K562 (cell line): ENCODE measurements at regions not wholly inside any gene's neighbourhood (a gene's known extent, or its start where the extent isn't known, plus 50 kb on each side); places are given as distances from the start of the nearest gene placed in this dataset.

Experiments
- ATAC-seq: fragments of 200-7000 bp; cut with Tn5 transposase; 3 replicates; pipeline ENCODE4 v1.9.1; 2020; ENCODE audit warnings: moderate library complexity
- BruUV-seq: library from RNA; stranded (reverse); fragments of 400-500 nt; replicated peaks from 2 replicates; lab custom pipeline; 2021; lab: Mats Ljungman, UMichigan
- CTCF ChIA-PET: fragments of 300-600 bp; formaldehyde crosslinking; extraction: SDS; loops from one replicate; lab custom pipeline; 2021; ENCODE audit warnings: low intra/inter-chr PET ratio; lab: Yijun Ruan, JAX
- POLR2A ChIA-PET: fragments of 300-600, 350-650 bp; sonication (Branson Sonifier 250); formaldehyde crosslinking; extraction: SDS; loops from one replicate; lab custom pipeline; 2021; ENCODE audit warnings: antibody characterized with exemption, inconsistent platforms; lab: Yijun Ruan, JAX
- DNase-seq, 4 experiments: peaks; one replicate each; pipeline versions ENCODE4 v3.0.0 to v3.0.0-alpha.2; 2011 to 2018; ENCODE audit warnings: low spot score in 3 of 4, mixed read lengths in 3 of 4; ENCODE audit errors: extremely low read depth in 1 of 4
- FAIRE-seq: peaks from 2 replicates; lab custom pipeline; 2011; peaks lifted over from hg19 to GRCh38; lab: Jason Lieb, UNC
- H2AFZ ChIP-seq: 2 replicates; pipeline ENCODE4 v1.6.0; 2011; ENCODE audit warnings: low read depth, low read length, control low read depth, inconsistent platforms
- H3K27ac ChIP-seq: fragments of 200-600 bp; 3 replicates; pipeline ENCODE4 v1.8.0; 2011; ENCODE audit warnings: low read depth, mild to moderate bottlenecking, control low read depth, inconsistent platforms, low read length, moderate library complexity, mixed read lengths; ENCODE audit errors: extremely low read depth
- H3K27me3 ChIP-seq, 2 experiments: fragments of 300-600 bp in 1 of 2; 2 replicates in 1 of 2; 3 replicates in 1 of 2; pipeline versions ENCODE4 v1.6.0 to v1.8.0; 2011; ENCODE audit warnings: inconsistent platforms in 2 of 2, low read length in 2 of 2, mild to moderate bottlenecking in 1 of 2, mixed read lengths in 1 of 2, moderate library complexity in 1 of 2; ENCODE audit not compliant: control insufficient read depth in 2 of 2, insufficient read depth in 2 of 2
- H3K36me3 ChIP-seq: fragments of 300-600 bp; 3 replicates; pipeline ENCODE4 v1.8.0; 2011; ENCODE audit warnings: mild to moderate bottlenecking, low read length, inconsistent platforms; ENCODE audit not compliant: control insufficient read depth, insufficient read depth
- H3K4me1 ChIP-seq, 2 experiments: fragments of 200-600 bp in 1 of 2; replicated peaks in 1 of 2; 2 replicates in 1 of 2; 3 replicates in 1 of 2; pipeline versions ENCODE4 v1.5.1 to v1.8.0; 2011; ENCODE audit warnings: inconsistent platforms in 2 of 2, low read length in 2 of 2, mild to moderate bottlenecking in 1 of 2, mixed read lengths in 1 of 2, moderate library complexity in 1 of 2; ENCODE audit not compliant: control insufficient read depth in 2 of 2, insufficient read depth in 2 of 2
- H3K4me2 ChIP-seq: 2 replicates; pipeline ENCODE4 v1.6.1; 2011; ENCODE audit warnings: low read length, control low read depth, inconsistent platforms, mixed read lengths; ENCODE audit not compliant: insufficient read depth
- H3K4me3 ChIP-seq: fragments of 200-600 bp; sonication (generic), shearing (Covaris generic); 2 replicates; pipeline ENCODE4 v1.5.1; 2016; ENCODE audit warnings: control low read depth, inconsistent platforms
- H3K79me2 ChIP-seq: fragments of 200-600 bp; 3 replicates; pipeline ENCODE4 v1.8.0; 2011; ENCODE audit warnings: low read length, inconsistent platforms; ENCODE audit not compliant: control insufficient read depth, insufficient read depth
- H3K9ac ChIP-seq, 2 experiments: 2 replicates each; pipeline versions ENCODE4 v1.6.0 to v1.6.1; 2011; ENCODE audit warnings: low read depth in 2 of 2, low read length in 2 of 2, control low read depth in 1 of 2, inconsistent platforms in 1 of 2, mild to moderate bottlenecking in 1 of 2, mixed read lengths in 1 of 2; ENCODE audit not compliant: insufficient read depth in 1 of 2
- H3K9me1 ChIP-seq: one replicate; pipeline ENCODE4 v1.6.0; 2011; ENCODE audit warnings: inconsistent platforms, mild to moderate bottlenecking, low read length, moderate library complexity; ENCODE audit not compliant: control insufficient read depth, insufficient read depth
- H3K9me3 ChIP-seq: replicated peaks from 2 replicates; pipeline ENCODE4 v1.5.1; 2011; ENCODE audit warnings: low read depth, low read length, inconsistent platforms; ENCODE audit not compliant: control insufficient read depth, insufficient read depth
- H4K20me1 ChIP-seq: replicated peaks from 2 replicates; pipeline ENCODE4 v1.6.1; 2011; ENCODE audit warnings: low read length, inconsistent platforms, mixed read lengths; ENCODE audit not compliant: control insufficient read depth, insufficient read depth
- TRIM25 ChIP-seq: fragments of 450-650 bp; IDR thresholded peaks from 2 replicates; pipeline ENCODE4 v1.7.0; 2016; ENCODE audit warnings: borderline replicate concordance
- XRCC4 ChIP-seq: IDR thresholded peaks from one replicate; pipeline ENCODE4 v1.6.1; 2011; ENCODE audit not compliant: insufficient read depth, insufficient read length; ENCODE audit errors: extremely low read depth
- ZNF668 ChIP-seq: fragments of 250-450 bp; sonication (Bioruptor Pico); IDR thresholded peaks from 2 replicates; pipeline ENCODE4 v1.8.0; 2022; ENCODE audit warnings: mild to moderate bottlenecking, inconsistent platforms
- WGBS: fragments of 100-300 bp; shearing (Covaris generic); methylation state at CpG from one replicate; pipeline ENCODE4 v1.1.6; 2016; ENCODE audit warnings: low coverage, mixed read lengths; ENCODE audit not compliant: insufficient coverage; ENCODE audit errors: missing lambda C conversion rate; 5-methylcytosine and 5-hydroxymethylcytosine counted together
- in situ Hi-C: fragments of 300-500 bp; cut with MboI; formaldehyde crosslinking; loops from 4 replicates; pipeline ENCODE4 v1.15.0; 2018; ENCODE audit warnings: inconsistent platforms, mixed read lengths
- intact Hi-C: fragments of 100-400 bp; cut with micrococcal nuclease; formaldehyde crosslinking; loops from 2 replicates; pipeline ENCODE4 v1.14.2; 2022
- TF ChIP-seq, protein P1 (sequence below): IDR thresholded peaks from 3 replicates; pipeline ENCODE4 v1.6.1; 2011; ENCODE audit warnings: borderline replicate concordance, mild to moderate bottlenecking, moderate library complexity; ENCODE audit not compliant: insufficient read length; ENCODE audit errors: extremely low read depth
- TF ChIP-seq, protein P2 (sequence below), 2 experiments: fragments of 150-350 bp in 1 of 2; IDR thresholded peaks; 2 replicates each; pipeline ENCODE4 v1.6.1; 2012 to 2016; ENCODE audit warnings: low read depth in 2 of 2, low read length in 2 of 2, mild to moderate bottlenecking in 1 of 2, moderate library complexity in 1 of 2

- CTCF ChIA-PET, result no interaction called here
- no peak for FAIRE-seq
Measured at GRCh38 chr13:70945506-70945905, 837.3 kb upstream of the KLHL1 start.

More at GRCh38 chr13:70945506-70945905, 837.3 kb upstream of the KLHL1 start:
- no peak overlapping the region for H3K9ac ChIP-seq
- no peaks in the 10 kb centered on the region for H3K9me3 ChIP-seq
- intact Hi-C loops (no loop called here), in situ Hi-C loops (no loop called here)
- ATAC-seq (no peak), DNase-seq (no peak)
- H2AFZ ChIP-seq, result no peak overlapping the region
- H3K4me1 ChIP-seq, result no peaks in the 10 kb centered on the region
- WGBS, result 6% methylated on average over 2 of the region's 2 CpGs
- H3K9me1 ChIP-seq, result no peaks in the 10 kb centered on the region
- no peaks in the 10 kb centered on the region for H3K27me3 ChIP-seq
- TF ChIP-seq, protein P1, sequence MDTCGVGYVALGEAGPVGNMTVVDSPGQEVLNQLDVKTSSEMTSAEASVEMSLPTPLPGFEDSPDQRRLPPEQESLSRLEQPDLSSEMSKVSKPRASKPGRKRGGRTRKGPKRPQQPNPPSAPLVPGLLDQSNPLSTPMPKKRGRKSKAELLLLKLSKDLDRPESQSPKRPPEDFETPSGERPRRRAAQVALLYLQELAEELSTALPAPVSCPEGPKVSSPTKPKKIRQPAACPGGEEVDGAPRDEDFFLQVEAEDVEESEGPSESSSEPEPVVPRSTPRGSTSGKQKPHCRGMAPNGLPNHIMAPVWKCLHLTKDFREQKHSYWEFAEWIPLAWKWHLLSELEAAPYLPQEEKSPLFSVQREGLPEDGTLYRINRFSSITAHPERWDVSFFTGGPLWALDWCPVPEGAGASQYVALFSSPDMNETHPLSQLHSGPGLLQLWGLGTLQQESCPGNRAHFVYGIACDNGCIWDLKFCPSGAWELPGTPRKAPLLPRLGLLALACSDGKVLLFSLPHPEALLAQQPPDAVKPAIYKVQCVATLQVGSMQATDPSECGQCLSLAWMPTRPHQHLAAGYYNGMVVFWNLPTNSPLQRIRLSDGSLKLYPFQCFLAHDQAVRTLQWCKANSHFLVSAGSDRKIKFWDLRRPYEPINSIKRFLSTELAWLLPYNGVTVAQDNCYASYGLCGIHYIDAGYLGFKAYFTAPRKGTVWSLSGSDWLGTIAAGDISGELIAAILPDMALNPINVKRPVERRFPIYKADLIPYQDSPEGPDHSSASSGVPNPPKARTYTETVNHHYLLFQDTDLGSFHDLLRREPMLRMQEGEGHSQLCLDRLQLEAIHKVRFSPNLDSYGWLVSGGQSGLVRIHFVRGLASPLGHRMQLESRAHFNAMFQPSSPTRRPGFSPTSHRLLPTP, result no peak
- no peak for TF ChIP-seq XRCC4
- TF ChIP-seq ZNF668 (CRISPR knock-in tag), result no peak
- TF ChIP-seq TRIM25, result no peak
- TF ChIP-seq, protein P2, sequence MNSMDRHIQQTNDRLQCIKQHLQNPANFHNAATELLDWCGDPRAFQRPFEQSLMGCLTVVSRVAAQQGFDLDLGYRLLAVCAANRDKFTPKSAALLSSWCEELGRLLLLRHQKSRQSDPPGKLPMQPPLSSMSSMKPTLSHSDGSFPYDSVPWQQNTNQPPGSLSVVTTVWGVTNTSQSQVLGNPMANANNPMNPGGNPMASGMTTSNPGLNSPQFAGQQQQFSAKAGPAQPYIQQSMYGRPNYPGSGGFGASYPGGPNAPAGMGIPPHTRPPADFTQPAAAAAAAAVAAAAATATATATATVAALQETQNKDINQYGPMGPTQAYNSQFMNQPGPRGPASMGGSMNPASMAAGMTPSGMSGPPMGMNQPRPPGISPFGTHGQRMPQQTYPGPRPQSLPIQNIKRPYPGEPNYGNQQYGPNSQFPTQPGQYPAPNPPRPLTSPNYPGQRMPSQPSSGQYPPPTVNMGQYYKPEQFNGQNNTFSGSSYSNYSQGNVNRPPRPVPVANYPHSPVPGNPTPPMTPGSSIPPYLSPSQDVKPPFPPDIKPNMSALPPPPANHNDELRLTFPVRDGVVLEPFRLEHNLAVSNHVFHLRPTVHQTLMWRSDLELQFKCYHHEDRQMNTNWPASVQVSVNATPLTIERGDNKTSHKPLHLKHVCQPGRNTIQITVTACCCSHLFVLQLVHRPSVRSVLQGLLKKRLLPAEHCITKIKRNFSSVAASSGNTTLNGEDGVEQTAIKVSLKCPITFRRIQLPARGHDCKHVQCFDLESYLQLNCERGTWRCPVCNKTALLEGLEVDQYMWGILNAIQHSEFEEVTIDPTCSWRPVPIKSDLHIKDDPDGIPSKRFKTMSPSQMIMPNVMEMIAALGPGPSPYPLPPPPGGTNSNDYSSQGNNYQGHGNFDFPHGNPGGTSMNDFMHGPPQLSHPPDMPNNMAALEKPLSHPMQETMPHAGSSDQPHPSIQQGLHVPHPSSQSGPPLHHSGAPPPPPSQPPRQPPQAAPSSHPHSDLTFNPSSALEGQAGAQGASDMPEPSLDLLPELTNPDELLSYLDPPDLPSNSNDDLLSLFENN (IDR thresholded peaks at IDR 0.05; ENCODE audit: low read depth in 2 of 2, low read length in 2 of 2), result no peak
- H3K4me2 ChIP-seq, result no peak overlapping the region
- POLR2A ChIA-PET, result no interaction called here
- H3K36me3 ChIP-seq, result no peaks in the 10 kb centered on the region
- no peaks in the 10 kb centered on the region for H4K20me1 ChIP-seq
- no peak overlapping the region for H3K27ac ChIP-seq
- H3K79me2 ChIP-seq, result no peaks in the 10 kb centered on the region
- BruUV-seq, result no TSS peak
- no peak overlapping the region for H3K4me3 ChIP-seq
